Heart left ventricle (tissue), 13 donors: ENCODE measurements at regions not wholly inside any gene's neighbourhood (a gene's known extent, or its start where the extent isn't known, plus 50 kb on each side); places are given as distances from the start of the nearest gene placed in this dataset.

Source experiments
- POLR2A ChIP-seq, 2 donors: fragments of 450-650 bp; IDR thresholded peaks; one replicate each; pipeline ENCODE4 v1.6.1; 2017; ENCODE audit warnings: antibody characterized with exemption in 2 of 2, mild to moderate bottlenecking in 2 of 2, moderate library complexity in 2 of 2
- TF ChIP-seq, protein P1 (sequence below), 12 donors: fragments of 200-600 bp; sonication (generic) in 4 of 12; IDR thresholded peaks; one replicate each; pipeline versions ENCODE4 v1.5.0 to v1.8.0; 2018 to 2022; ENCODE audit warnings: antibody characterized with exemption in 12 of 12, mild to moderate bottlenecking in 5 of 12
- donor health status: ischemic (EF 13 %, LVEDD 7.1; RV severe dilation, severe dysfunction).
- donor health status: DM: no; HTN: yes; CAD: no.
- donor health status: DM: no; HTN: no; CAD: no.
- donor health status: ischemic (EF 25% LVEDD 6.9; RV normal size, moderate dysfunction).
- donor health status: ischemic (EF 25% LVEDD 5.7; RV mildly dilated, moderate dysfunction).
- donor health status: ischemic (EF 35%, LVEDD 5.7; RV mildly dilated, moderate dysfunction).
- donor health status: nonischemic (EF 11% LVEDD 7.7; RV severe dilation, severe dysfunction).
- donor health status: DM: yes; HTN: yes; CAD: no.
- donor health status: PGD.
- donor health status: ischemic (EF 29% LVEDD 5.4; RV normal size, mild dysfunction).
- donor health status: nonischemic (EF 23%, LVEDD 6.1; RV moderate dilation, normal function).

DNA sequence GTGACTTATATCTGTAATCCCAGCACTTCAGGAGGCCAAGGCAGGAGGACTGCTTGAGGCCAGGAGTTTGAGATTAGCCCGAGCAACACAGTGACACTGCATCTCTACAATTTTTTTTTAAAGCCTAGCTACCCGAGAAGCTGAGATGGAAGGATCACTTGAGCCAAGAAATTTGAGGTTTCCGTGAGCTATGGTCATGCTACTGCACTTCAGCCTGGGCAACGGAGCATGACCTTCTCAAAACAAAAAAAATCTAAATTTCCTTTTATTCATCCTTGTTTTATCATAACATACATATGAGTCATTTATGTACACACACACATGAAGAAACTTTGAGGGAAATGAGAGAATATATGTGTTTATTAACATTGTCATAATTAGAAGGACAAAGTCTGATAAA is 277.5 kb upstream of the MAGI2 start:
- no peak for TF ChIP-seq POLR2A (IDR thresholded peaks at IDR 0.05)
- TF ChIP-seq, protein P1, sequence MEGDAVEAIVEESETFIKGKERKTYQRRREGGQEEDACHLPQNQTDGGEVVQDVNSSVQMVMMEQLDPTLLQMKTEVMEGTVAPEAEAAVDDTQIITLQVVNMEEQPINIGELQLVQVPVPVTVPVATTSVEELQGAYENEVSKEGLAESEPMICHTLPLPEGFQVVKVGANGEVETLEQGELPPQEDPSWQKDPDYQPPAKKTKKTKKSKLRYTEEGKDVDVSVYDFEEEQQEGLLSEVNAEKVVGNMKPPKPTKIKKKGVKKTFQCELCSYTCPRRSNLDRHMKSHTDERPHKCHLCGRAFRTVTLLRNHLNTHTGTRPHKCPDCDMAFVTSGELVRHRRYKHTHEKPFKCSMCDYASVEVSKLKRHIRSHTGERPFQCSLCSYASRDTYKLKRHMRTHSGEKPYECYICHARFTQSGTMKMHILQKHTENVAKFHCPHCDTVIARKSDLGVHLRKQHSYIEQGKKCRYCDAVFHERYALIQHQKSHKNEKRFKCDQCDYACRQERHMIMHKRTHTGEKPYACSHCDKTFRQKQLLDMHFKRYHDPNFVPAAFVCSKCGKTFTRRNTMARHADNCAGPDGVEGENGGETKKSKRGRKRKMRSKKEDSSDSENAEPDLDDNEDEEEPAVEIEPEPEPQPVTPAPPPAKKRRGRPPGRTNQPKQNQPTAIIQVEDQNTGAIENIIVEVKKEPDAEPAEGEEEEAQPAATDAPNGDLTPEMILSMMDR (IDR thresholded peaks at IDR 0.05): no peak
